Fibroblast of skin of scalp (primary cell): ENCODE measurements at regions not wholly inside any gene's neighbourhood (a gene's known extent, or its start where the extent isn't known, plus 50 kb on each side); places are given as distances from the start of the nearest gene placed in this dataset.
"Not testable (repeated sequence)": the region's sequence is repeated elsewhere in the genome, so short reads cannot be mapped to it uniquely, and the experiment has no call there.

Source experiments
- DNase-seq: peaks from one replicate; pipeline ENCODE4 v3.0.0-alpha.2; 2013

- no peak for DNase-seq
Observed at GRCh38 chr2:3114406-3115185, 263.0 kb downstream of the EIPR1 start.

GRCh38 chr2:3113769-3114168 is 263.8 kb downstream of the EIPR1 start:
- no peak for DNase-seq

DNA sequence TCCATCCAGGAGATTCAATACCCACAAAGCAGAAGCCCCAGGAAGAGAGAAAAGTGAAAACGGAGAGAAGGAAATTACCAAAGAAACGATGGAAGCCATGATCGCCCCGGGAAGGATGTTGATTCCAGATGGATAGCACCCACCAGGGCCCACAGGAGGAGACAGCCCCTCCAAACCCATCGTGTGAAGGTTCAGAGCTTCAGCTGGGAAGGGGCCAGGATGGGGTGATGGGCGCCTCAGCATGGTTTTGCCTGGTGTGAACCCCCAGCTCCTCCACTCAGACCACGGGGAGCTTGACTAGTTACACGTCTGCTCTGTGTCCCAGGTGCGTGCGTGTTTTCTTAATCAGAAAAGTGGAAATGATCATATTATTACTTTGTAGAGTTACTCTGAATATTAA is 264.5 kb downstream of the EIPR1 start:
- DNase-seq: no peak

DNA sequence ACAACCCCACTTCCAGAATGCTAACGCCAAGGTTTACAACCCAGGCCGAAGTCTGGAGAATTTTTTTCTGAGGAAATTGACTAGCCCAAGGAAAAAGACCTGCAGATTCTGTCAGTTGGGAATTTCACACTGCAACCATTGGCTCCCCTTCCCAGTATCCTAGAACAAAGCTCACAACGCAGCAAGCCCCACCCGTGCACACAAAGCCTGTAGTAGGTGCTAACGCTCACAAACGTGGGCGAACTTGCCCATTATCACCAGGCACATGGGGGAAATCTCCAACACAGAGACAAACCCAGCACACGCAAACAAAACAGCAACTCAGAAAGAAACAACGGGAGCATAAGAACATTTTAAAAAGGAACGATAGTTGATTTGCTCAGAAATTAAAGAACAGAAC is 265.1 kb downstream of the EIPR1 start:
- DNase-seq: no peak

- DNase-seq: no peak
Observed at GRCh38 chr2:3112131-3112530, 265.5 kb downstream of the EIPR1 start.

DNA sequence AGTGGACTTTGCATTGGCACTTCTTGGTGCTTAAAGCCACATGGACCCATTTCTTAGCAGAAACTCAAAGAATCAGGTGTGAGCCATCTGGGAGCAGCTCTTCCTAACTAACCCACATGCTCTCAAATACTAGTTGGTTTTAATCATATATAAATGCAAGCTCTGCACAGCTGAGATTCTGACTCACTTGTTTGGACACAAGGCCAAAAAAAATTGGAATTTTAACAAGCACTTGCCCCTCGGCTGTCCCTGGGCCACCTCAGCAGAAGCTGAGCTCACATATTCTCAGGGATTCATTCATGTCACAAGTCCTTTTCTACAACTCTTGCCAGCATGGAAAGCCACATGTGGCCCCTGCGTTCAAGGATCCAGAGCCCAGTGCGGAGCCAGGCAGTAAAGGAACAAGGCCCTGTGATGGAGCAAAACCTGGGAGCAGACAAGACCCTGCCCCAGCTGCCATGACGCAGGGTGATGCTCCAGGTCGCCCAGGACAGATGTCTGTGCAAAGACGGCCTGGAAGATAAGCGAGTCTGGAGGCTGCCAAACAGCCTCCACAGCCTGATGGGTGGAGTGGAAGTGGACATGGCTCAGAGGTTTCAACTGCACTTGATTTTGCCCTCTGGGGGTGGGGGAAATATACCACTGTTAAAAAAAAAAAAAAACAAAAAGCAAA is 266.5 kb downstream of the EIPR1 start:
- DNase-seq: no peak

- no peak for DNase-seq
Observed at GRCh38 chr2:3110555-3110954, 267.1 kb downstream of the EIPR1 start.

GRCh38 chr2:3108710-3109702 is 268.6 kb downstream of the EIPR1 start:
- DNase-seq: no peak

GRCh38 chr2:3108105-3108504 is 269.5 kb downstream of the EIPR1 start:
- DNase-seq: no peak

GRCh38 chr2:3107567-3107966 is 270.1 kb downstream of the EIPR1 start:
- DNase-seq: no peak

- no peak for DNase-seq
Observed at GRCh38 chr2:3105814-3106569, 271.6 kb downstream of the EIPR1 start.

- not testable (repeated sequence) for DNase-seq
Observed at GRCh38 chr2:3104958-3105813, 272.4 kb downstream of the EIPR1 start.

- DNase-seq: no peak
Observed at GRCh38 chr2:3104261-3104660, 273.4 kb downstream of the EIPR1 start.

- no peak for DNase-seq
Observed at GRCh38 chr2:3102922-3103569, 274.6 kb downstream of the EIPR1 start.

GRCh38 chr2:3102081-3102921 is 275.3 kb downstream of the EIPR1 start:
- no peak for DNase-seq

DNA sequence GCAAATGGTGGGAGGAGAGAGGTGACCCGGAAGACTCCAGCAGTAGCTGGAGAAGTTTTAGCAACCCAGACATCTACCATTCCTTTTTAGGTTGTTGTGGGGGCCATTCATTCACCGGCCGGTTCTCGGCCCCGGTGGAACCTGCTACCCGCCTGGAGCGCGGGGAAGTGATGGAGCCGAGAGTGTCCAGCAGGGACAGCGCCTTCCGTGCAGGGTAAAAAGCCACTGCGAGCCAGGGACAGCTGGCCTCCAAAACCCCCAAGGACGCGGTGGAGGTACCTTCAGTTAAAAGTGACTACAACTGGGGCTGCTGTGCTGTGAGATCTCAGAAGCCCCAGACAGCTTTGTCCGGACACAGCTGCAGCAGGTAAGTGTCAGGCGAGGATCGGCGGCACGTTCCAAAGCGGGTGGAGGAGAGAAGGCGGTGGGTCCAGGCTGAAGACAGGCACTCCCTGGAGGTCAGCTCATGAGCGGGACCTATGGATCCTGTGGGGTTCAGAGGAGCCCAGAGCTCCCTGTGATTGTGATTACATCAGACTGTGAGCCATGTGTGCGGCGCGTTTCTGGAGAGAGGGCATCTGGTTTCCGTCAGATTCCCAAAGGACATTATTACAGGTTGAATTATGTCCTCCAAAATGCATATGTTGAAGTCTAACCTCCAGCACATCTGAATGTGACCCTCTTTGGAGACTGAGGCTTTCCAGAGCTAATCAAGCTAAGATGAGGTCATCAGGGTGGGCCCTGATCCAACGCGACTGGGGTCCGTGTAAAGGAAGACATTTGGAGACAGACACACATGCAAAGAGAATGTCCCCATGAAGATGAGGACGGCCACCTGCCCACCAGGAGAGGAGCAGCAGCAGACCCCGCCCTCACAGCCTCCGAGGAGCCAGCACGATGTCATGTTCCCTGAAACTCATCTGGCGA is 276.3 kb downstream of the EIPR1 start:
- no peak for DNase-seq

- DNase-seq: no peak
Observed at GRCh38 chr2:3100386-3100785, 277.2 kb downstream of the EIPR1 start.

DNA sequence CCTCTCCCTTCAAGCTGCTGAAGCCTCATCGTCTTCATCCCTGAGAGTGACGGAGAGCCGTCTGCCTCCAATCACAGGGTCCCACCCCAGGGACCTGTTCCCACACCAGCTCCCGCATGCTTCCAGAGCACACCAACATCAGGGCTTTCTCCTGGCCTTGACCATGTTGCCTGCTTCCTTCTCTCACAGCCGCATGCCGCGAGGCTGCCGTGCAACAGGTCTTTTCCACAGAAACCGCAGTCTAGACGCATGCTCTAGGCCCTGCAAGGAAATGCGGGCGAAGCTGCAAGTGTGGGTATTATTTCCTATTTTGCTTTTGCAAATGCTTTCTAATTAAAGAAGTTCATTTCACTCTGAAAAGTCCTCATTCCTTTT is 277.8 kb downstream of the EIPR1 start:
- no peak for DNase-seq
